ENCODE measurements at regions not wholly inside any gene's neighbourhood (a gene's known extent, or its start where the extent isn't known, plus 50 kb on each side); places are given as distances from the start of the nearest gene placed in this dataset.

DNA sequence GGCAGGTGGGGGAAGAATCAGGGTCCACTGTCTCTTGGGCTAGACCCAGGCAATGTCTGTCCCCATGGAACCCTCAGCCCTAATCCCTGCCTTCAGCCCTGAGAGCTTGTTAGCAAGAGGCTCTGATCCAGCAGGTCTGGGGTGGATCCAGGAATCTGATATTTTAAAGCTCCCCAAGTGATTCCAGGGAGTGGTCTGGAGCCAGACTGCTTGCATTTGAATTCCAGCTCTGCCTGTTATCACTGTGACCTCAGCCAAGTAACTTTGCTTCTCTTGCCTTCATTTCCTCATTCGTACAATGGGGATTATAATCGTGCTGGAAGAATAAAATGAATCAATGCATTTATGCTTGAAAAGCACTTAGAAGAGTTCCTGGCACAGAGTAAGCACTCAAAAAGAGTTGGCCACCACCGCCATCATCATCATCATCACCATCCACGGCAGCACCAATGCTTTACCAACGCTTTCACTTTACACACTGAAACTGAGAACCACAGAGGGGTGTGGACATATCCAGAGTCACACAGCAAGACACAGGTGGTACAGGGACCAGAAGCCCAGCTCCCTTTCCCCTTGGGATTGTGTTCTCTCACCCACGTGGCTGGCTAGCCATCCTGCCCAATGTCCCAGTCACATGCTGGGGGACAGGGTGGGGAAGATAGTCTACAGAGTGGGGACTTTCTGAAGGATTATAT is 75.7 kb upstream of the RALY start:
- Histone ChIP-seq H3K79me2 (ENCODE audit: insufficient read depth, low read depth, low read length) (no peaks in the 10 kb centered on the region), H3K4me3 (ENCODE audit: low read depth, low read length, poor library complexity, severe bottlenecking) (peak overlapping the region; percentile 28), H3K9me3 (ENCODE audit: low read length) (no peaks in the 10 kb centered on the region), H3K4me2 (ENCODE audit: low read length) (peak overlapping the region; percentile 60), H3K36me3 (ENCODE audit: insufficient read depth, low read length) (no peaks in the 10 kb centered on the region), H3K4me1 (ENCODE audit: insufficient read depth, low read length, poor library complexity, severe bottlenecking) (peaks cover 69% of the 10 kb centered on the region), H2AFZ (ENCODE audit: low read length) (peak overlapping the region; percentile 97), H3K27ac (ENCODE audit: low read depth, low read length, poor library complexity, severe bottlenecking) (peak overlapping the region; percentile 5), H3K9me2 (ENCODE audit: insufficient read depth, low read length) (no peaks in the 10 kb centered on the region), H4K20me1 (ENCODE audit: insufficient read depth, low read length) (no peaks in the 10 kb centered on the region)
- no TSS peak for BruUV-seq (replicated peaks)
- ChIA-PET CTCF (ENCODE audit: unreplicated experiment) (no interaction called here), POLR2A (interaction anchor here (0.5 to 1.9 kb wide), 5 partner anchors 9 to 63 kb away, joined by 3 to 8 read pairs (median 3); no protein-coding TSS in a partner anchor)
- intact Hi-C loops (cut with micrococcal nuclease; ENCODE audit: unreplicated experiment) = no loop called here
- TF ChIP-seq, protein P1, sequence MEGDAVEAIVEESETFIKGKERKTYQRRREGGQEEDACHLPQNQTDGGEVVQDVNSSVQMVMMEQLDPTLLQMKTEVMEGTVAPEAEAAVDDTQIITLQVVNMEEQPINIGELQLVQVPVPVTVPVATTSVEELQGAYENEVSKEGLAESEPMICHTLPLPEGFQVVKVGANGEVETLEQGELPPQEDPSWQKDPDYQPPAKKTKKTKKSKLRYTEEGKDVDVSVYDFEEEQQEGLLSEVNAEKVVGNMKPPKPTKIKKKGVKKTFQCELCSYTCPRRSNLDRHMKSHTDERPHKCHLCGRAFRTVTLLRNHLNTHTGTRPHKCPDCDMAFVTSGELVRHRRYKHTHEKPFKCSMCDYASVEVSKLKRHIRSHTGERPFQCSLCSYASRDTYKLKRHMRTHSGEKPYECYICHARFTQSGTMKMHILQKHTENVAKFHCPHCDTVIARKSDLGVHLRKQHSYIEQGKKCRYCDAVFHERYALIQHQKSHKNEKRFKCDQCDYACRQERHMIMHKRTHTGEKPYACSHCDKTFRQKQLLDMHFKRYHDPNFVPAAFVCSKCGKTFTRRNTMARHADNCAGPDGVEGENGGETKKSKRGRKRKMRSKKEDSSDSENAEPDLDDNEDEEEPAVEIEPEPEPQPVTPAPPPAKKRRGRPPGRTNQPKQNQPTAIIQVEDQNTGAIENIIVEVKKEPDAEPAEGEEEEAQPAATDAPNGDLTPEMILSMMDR (conservative IDR thresholded peaks at IDR 0.05; ENCODE audit: low read length) = no peak
- no peak for TF ChIP-seq EZH2phosphoT487 (IDR thresholded peaks at IDR 0.05; ENCODE audit: borderline replicate concordance, low read depth, low read length)
- peak; percentile 66 for DNase-seq (ENCODE audit: low spot score)

DNA sequence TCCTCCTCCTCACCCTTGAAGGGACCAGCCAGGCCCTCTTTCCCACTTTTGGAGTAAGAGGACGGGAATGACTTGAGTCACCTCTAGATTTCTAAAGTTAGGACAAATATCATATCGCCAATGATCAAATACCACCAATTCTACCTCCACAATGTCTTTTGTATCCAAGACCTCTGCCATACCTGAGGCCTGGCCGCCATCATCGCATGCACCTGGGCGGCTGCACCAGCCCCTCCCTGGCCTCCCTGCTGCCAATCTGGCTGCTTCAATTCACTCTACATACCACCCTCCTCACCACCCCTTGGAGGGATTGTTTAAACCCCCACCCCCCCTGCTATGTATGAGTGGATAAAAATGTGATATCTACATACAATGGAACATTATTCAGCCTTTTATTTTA is 75.0 kb upstream of the RALY start:
- BruUV-seq (replicated peaks) = no TSS peak
- no peak overlapping the region for H3K4me3 ChIP-seq (ENCODE audit: low read depth, low read length, poor library complexity, severe bottlenecking)
- H4K20me1 ChIP-seq (ENCODE audit: insufficient read depth, low read length) = no peaks in the 10 kb centered on the region
- peaks cover 62% of the 10 kb centered on the region for H3K4me1 ChIP-seq (ENCODE audit: insufficient read depth, low read length, poor library complexity, severe bottlenecking)
- H3K9me2 ChIP-seq (ENCODE audit: insufficient read depth, low read length) = no peaks in the 10 kb centered on the region
- H3K79me2 ChIP-seq (ENCODE audit: insufficient read depth, low read depth, low read length) = no peaks in the 10 kb centered on the region
- CTCF ChIA-PET (ENCODE audit: unreplicated experiment) = no interaction called here
- TF ChIP-seq, protein P1 (conservative IDR thresholded peaks at IDR 0.05; ENCODE audit: low read length) = no peak
- TF ChIP-seq EZH2phosphoT487 (IDR thresholded peaks at IDR 0.05; ENCODE audit: borderline replicate concordance, low read depth, low read length) = no peak
- H3K4me2 ChIP-seq (ENCODE audit: low read length) = peak overlapping the region; percentile 60; the same call in 1 of the 2 replicates
- intact Hi-C loops (cut with micrococcal nuclease; ENCODE audit: unreplicated experiment) = no loop called here
- no peak for DNase-seq (ENCODE audit: low spot score)
- H3K27ac ChIP-seq (ENCODE audit: low read depth, low read length, poor library complexity, severe bottlenecking) = peak overlapping the region; percentile 5
- peak overlapping the region; percentile 97; the same call in 1 of the 2 replicates for H2AFZ ChIP-seq (ENCODE audit: low read length)
- no peaks in the 10 kb centered on the region for H3K9me3 ChIP-seq (ENCODE audit: low read length)
- POLR2A ChIA-PET = interaction anchor here (0.7 to 1.9 kb wide), 2 partner anchors 12 to 32 kb away, joined by 3 to 8 read pairs; no protein-coding TSS in a partner anchor
- no peaks in the 10 kb centered on the region for H3K36me3 ChIP-seq (ENCODE audit: insufficient read depth, low read length)

DNA sequence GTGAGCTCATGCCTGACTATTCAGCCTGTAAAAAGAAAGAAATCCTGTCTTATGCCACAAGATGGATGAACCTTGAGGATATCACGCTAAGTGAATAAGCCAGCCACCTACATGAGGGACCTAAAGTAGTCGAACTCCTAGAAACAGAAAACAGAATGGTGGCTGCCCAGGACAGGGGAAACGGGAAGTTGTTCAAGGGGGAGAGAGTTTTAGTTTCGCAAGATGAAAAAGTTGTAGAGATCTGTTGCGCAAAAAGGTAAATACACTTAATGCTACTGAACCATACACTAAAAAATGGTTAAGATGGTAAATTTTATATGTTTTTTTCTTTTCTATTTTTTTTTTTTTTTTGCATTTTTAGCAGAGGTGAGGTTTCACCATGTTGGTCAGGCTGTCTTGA is 74.1 kb upstream of the RALY start:
- no peak overlapping the region for H3K4me3 ChIP-seq (ENCODE audit: low read depth, low read length, poor library complexity, severe bottlenecking)
- H3K9me2 ChIP-seq (ENCODE audit: insufficient read depth, low read length) = no peaks in the 10 kb centered on the region
- intact Hi-C loops (cut with micrococcal nuclease; ENCODE audit: unreplicated experiment) = no loop called here
- no TSS peak for BruUV-seq (replicated peaks)
- no peaks in the 10 kb centered on the region for H3K36me3 ChIP-seq (ENCODE audit: insufficient read depth, low read length)
- CTCF ChIA-PET (ENCODE audit: unreplicated experiment) = interaction anchor here (0.6 kb wide), 1 partner anchor 250 kb away, joined by 7 read pairs; no protein-coding TSS in a partner anchor
- no peaks in the 10 kb centered on the region for H3K9me3 ChIP-seq (ENCODE audit: low read length)
- POLR2A ChIA-PET = interaction anchor here (0.7 to 1.1 kb wide), 2 partner anchors 46 to 48 kb away, joined by 4 to 6 read pairs; no protein-coding TSS in a partner anchor
- H3K4me1 ChIP-seq (ENCODE audit: insufficient read depth, low read length, poor library complexity, severe bottlenecking) = peaks cover 52% of the 10 kb centered on the region
- H4K20me1 ChIP-seq (ENCODE audit: insufficient read depth, low read length) = no peaks in the 10 kb centered on the region
- DNase-seq (ENCODE audit: low spot score) = no peak
- H3K4me2 ChIP-seq (ENCODE audit: low read length) = no peak overlapping the region
- no peak for TF ChIP-seq EZH2phosphoT487 (IDR thresholded peaks at IDR 0.05; ENCODE audit: borderline replicate concordance, low read depth, low read length)
- TF ChIP-seq, protein P1 (conservative IDR thresholded peaks at IDR 0.05; ENCODE audit: low read length) = no peak
- H3K79me2 ChIP-seq (ENCODE audit: insufficient read depth, low read depth, low read length) = no peaks in the 10 kb centered on the region
- no peak overlapping the region for H3K27ac ChIP-seq (ENCODE audit: low read depth, low read length, poor library complexity, severe bottlenecking)
- no peak overlapping the region for H2AFZ ChIP-seq (ENCODE audit: low read length)

Measured in OCI-LY7 (cell line).